NOMO-1 (cell line): ENCODE measurements at regions not wholly inside any gene's neighbourhood (a gene's known extent, or its start where the extent isn't known, plus 50 kb on each side); places are given as distances from the start of the nearest gene placed in this dataset.
"Not testable (repeated sequence)": the region's sequence is repeated elsewhere in the genome, so short reads cannot be mapped to it uniquely, and the experiment has no call there.

Experiments used
- DNase-seq, 2 experiments: peaks; one replicate each; lab custom pipeline; 2025; ENCODE audit not compliant: unreplicated experiment in 2 of 2; lab: John Stamatoyannopoulos, UW

- no peak for DNase-seq
Measured at GRCh38 chr14:62455446-62455845, 589.8 kb downstream of the KCNH5 start.

GRCh38 chr14:62462988-62463387 lies 582.3 kb downstream of the KCNH5 start:
- no peak for DNase-seq

GRCh38 chr14:62468946-62469345 lies 576.3 kb downstream of the KCNH5 start:
- no peak for DNase-seq

GRCh38 chr14:62470935-62471334 lies 574.3 kb downstream of the KCNH5 start:
- DNase-seq, result no peak

- DNase-seq, result no peak
Measured at GRCh38 chr14:62491146-62491545, 554.1 kb downstream of the KCNH5 start.

GRCh38 chr14:62497708-62498107 lies 547.5 kb downstream of the KCNH5 start:
- DNase-seq, result no peak

GRCh38 chr14:62501021-62501750 lies 544.1 kb downstream of the KCNH5 start:
- no peak for DNase-seq

GRCh38 chr14:62505045-62505444 lies 540.2 kb downstream of the KCNH5 start:
- DNase-seq, result no peak

GRCh38 chr14:62521309-62521708 lies 523.9 kb downstream of the KCNH5 start:
- not testable (repeated sequence) for DNase-seq

- DNase-seq, result no peak
Measured at GRCh38 chr14:62528296-62528695, 517.0 kb downstream of the KCNH5 start.

- DNase-seq, result no peak
Measured at GRCh38 chr14:62532181-62532580, 513.1 kb downstream of the KCNH5 start.

GRCh38 chr14:62546862-62547474 lies 498.3 kb downstream of the KCNH5 start:
- no peak for DNase-seq

- no peak for DNase-seq
Measured at GRCh38 chr14:62557416-62557815, 487.8 kb downstream of the KCNH5 start.

GRCh38 chr14:62558451-62558850 lies 486.8 kb downstream of the KCNH5 start:
- no peak for DNase-seq

GRCh38 chr14:62585247-62585646 lies 460.0 kb downstream of the KCNH5 start:
- DNase-seq, result no peak

GRCh38 chr14:62592877-62593276 lies 452.4 kb downstream of the KCNH5 start:
- DNase-seq, result no peak

GRCh38 chr14:62597143-62597542 lies 448.1 kb downstream of the KCNH5 start:
- DNase-seq, result no peak

GRCh38 chr14:62599616-62600385 lies 445.5 kb downstream of the KCNH5 start:
- DNase-seq, result no peak

- no peak for DNase-seq
Measured at GRCh38 chr14:62602712-62603111, 442.5 kb downstream of the KCNH5 start.

- DNase-seq, result no peak
Measured at GRCh38 chr14:62604524-62604923, 440.7 kb downstream of the KCNH5 start.

GRCh38 chr14:62614122-62614521 lies 431.1 kb downstream of the KCNH5 start:
- DNase-seq, result no peak

- DNase-seq, result no peak
Measured at GRCh38 chr14:62616668-62617067, 428.6 kb downstream of the KCNH5 start.
